ENCODE measurements at regions not wholly inside any gene's neighbourhood (a gene's known extent, or its start where the extent isn't known, plus 50 kb on each side); places are given as distances from the start of the nearest gene placed in this dataset.
"Not testable (repeated sequence)": the region's sequence is repeated elsewhere in the genome, so short reads cannot be mapped to it uniquely, and the experiment has no call there.

DNA sequence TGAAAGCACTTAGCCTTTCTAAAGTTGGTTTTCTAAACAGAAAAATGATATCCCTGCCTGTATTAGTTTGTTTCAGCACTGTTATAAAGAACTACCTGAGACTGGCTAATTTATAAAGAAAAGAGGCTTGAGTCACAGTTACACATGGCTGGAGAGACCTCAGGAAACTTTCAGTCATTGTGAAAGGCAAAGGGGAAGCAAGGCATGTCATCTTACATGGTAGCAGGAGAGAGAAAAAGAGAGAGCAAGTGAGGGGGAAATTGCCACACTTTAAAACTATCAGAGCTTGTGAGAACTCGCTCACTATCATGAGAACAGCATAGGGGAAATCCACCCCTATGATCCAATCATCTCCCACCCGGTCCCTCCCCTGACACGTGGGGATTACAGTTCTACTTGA lies 64.9 kb downstream of the FAM170A start:
- no peak for DNase-seq (ENCODE audit: low read depth, low spot score)

DNA sequence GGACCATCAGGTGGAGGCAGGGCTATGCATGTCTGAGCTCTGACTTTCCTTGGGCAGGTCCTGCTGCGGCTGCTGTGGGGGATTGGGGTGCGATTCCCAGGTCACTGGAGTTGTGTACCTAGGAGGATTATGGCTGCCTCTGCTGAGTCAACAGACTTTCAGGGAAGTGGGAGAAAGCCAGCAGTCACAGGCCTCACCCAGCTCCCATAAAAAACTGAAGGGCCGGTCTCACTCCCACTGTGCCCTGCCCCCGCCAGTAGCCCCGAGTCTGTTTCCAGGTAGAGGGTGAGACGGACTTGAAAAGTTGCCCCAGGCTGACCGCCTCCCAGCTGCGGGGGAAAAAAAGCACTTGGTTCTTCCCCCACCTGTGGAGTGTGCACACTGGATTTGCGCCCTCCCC lies 76.7 kb downstream of the FAM170A start:
- no peak for DNase-seq (ENCODE audit: low read depth, low spot score)

DNA sequence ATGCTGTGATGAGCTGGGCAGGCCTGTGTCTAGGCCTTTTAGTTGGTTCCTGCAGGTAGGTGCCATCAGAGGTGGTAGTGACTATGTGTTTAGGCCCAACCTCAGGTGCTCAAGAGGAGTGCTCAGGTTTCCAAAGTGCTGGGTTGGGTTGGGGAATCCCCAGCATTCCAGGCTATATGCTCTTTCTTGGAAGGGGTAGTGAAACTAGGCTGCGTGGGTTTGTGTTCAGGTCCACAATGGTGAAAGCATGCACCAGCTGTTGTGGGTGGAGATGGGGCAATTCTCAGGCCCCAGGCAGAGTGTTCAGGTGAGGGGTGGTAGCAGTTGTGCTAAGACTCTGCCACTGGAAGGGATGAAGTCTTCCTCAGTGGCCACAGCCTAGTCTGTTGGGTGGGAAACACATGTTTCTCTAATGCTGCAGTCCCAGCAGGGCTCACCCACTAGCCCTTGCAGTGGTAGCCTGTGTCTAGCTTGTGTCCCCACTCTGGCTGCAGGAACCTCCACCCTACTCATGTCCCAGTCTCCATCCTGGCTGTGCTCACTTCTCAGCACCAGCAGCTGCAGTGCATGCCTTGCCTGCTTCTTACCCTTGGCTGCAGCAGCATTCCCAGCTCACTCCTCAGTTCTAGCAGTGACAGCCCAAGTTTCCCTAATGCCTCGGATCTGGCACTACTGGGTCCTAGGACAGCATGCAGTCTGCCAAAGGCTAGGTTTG lies 78.9 kb downstream of the FAM170A start:
- DNase-seq (ENCODE audit: low read depth, low spot score) = no peak

DNA sequence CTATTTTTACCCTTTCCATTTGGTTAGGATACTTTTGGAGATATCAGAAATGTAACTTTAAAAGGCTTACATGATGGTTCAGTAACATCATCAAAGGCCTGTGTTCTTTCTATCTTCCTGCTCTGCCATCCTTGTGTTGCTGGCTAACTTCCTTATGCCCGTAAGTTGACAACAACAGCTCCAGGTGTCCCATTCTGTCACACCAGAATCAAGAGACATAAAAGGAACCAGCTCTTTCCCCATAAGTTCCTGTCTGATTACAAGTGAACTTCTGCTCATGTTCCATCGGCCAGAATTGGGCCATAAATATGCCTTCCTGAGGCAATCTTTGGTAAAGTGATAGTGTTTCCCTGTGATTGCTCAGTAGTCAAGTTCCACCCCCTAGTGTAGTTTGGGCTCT lies 92.4 kb downstream of the FAM170A start:
- DNase-seq (ENCODE audit: low read depth, low spot score) = no peak

DNA sequence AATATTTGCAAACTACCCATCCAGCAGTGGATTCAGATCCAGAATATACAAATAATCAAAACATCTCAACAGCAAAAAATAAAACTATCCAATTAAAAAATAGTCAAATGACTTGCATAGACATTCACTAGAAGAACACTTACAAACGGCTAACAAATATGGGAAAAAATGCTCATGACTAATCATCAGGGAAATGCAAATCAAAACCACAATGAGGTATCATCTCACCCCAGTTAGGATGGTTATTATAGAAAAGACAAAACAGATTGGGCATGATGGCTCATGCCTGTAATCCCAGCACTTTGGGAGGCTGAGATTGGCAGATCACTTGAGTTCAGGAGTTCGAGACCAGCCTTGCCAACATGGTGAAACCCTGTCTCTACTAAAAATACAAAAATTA lies 95.9 kb downstream of the FAM170A start:
- DNase-seq (ENCODE audit: low read depth, low spot score) = not testable (repeated sequence)

DNA sequence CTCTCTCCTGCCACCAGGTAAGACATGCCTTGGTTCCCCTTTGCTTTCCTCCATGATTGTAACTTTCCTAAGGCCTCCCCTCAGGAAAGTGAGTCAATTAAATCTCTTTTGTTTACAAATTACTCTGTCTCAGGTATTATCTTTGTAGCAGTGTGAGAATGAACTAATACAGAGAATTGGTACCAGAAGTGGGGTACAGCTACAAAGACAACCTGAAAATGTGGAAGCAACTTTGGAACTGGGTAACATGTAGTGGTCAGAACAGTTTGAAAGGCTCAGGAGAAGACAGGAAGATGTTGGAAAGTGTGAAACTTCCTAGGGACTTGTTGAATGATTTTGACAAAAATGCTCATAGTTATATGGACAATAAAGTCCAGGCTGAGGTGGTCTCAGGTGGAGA lies 97.2 kb downstream of the FAM170A start:
- DNase-seq (ENCODE audit: low read depth, low spot score) = no peak

DNA sequence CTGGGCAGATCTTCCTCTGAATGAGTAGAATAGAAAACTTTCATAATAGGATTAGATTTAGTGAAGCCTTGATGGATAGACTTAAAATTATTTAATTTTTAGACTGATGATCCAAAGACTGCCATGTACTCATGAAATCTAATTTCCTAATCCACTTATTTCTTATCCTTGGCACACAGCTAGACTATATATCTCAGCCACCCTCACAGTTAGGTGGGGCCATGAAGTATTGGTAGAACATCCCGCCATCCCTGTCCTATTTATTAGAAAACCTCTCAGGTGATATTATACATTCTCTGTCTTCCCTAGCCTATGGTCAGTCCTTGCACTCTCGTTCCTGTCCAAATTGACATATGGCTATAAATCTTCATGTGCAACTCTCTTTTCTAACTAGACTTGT lies 110.9 kb downstream of the FAM170A start:
- no peak for DNase-seq (ENCODE audit: low read depth, low spot score)

DNA sequence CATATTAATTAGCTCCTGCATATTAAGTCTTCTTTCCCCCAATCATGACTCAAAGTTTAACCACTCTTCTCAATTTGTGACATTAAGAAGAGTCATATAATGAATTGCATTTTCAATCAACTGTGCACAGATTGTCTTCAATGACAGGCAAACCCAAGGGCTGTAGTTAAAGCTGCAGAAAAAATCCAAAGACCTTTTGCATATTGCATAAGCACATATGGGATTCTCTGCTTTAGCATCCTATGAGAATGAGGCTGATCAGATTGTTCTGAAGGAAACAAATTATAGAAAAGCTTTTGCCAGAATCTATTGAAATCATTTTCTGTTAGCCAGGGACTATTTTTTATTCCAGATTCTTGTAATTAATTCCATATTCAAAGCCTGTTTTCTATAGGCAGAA lies 112.3 kb downstream of the FAM170A start:
- DNase-seq (ENCODE audit: low read depth, low spot score) = no peak

DNA sequence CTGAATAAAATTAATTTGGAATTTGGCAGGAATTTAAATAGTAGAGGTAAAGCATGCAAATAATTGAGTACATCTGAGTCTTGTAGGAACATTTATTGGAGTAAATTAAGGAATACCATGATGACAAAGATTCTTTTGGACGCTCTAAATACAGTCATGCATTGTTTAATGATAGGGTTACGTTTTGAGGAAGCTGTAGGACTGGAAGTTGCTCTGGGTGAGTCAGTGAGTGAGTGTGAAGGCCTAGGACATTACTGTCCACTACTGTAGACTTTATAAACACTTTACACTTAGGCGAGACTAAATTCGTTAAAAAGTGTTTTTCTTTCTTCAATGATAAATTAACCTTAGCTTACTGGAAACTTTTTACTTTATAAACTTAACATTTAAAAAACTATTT lies 113.0 kb downstream of the FAM170A start:
- DNase-seq (ENCODE audit: low read depth, low spot score) = no peak

DNA sequence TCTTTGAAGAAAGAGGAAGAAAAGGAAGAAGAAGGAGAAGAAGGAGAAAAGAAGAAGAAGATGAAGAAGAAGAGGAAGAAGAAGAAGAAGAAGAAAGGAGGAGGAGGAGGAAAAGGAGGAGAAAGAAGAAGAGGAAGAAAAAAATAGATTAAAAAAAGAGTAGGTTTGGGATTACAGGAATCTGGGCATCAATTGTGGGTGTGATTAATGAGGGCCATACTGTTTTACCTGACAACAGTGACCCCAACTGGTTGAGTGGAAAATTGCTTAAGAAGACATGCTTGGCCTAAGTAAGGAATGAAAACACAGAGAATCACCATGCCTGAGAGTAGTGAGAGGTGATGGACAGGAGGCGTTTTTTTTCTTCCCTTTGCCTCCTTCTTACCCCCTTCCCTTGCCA lies 114.6 kb downstream of the FAM170A start:
- DNase-seq (ENCODE audit: low read depth, low spot score) = no peak

DNA sequence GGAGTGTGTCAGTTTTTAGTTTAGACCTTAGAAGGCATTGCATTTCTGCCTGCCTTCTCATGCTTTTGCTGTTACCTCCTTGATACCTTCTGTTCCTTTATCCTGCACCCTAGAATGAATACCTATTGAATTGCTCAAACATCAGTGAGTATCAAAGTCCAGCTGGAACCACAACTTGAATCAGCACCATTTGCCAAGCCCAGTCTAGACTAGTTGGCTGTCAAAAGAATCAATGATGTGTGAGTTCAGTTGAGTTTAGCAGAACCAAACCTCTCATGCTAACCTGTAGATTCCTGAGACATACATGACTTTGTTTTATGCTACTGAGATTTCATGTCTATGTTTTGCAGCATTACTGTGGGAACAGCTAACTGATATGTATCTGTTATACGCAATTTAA lies 116.6 kb downstream of the FAM170A start:
- no peak for DNase-seq (ENCODE audit: low read depth, low spot score)

DNA sequence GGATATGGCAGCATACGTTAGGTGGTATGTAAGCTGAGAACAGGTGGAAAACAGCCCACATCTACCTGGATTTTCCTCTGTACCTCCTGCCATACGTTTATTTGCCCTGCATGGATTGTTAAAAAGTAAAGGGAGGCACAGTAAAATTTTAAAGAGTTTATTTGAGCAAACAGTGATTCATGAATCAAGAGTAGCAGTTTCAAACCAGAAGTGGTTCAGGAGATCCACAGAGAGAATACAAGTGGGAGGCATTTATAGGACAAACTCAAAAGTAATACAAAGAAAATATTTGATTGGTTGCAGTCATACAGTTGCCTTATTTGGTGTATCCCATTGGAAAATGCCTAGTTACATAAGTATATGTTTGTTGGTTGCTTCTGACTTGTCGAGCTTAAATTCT lies 117.6 kb downstream of the FAM170A start:
- no peak for DNase-seq (ENCODE audit: low read depth, low spot score)

DNA sequence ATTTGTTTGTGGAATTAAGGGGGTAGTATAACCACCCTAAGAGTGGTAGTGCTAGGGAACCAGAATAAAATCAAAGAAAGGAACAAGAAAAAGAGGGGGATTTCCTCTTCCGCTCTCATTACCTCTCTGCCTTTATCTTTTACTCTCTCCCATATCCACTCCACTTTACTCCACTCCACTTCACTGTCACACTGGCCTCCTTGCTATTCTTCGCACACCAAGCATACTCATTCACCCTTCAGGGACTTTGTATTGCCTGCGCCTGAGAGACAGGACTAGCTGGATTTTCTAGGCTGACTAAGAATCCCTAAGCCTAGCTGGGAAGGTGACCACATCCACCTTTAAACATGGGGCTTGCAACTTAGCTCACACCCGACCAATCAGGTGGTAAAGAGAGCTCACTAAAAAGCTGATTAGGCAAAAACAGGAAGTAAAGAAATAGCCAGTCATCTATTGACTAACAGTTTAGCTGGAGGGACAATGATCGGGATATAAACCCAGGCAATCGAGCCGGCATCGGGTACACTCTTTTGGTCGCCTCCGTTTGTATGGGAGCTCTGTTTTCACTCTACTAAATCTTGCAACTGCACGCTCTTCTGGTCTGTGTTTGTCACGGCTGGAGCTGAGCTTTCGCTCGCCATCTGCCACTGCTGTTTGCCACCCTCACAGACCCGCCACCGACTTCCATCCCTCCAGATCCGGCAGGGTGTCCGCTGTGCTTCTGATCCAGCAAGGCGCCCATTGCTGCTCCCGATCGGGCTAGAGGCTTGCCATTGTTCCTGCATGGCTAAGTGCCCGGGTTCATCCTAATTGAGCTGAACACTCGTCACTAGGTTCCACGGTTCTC lies 121.8 kb downstream of the FAM170A start:
- no peak for DNase-seq (ENCODE audit: low read depth, low spot score)

DNA sequence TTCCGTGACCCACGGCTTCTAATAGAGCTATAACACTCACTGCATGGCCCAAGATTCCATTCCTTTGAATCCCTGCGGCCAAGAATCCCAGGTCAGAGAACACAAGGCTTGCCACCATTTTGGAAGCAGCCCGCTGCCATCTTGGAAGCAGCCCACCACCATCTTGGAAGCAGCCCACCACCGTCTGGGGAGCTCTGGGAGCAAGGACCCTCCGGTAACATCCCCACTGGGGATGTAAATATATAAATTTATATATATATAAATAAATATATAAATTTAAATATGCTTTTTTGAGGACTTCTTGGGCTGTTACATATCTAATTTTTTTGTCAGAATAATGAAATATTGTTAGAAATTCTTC lies 122.4 kb downstream of the FAM170A start:
- DNase-seq (ENCODE audit: low read depth, low spot score) = no peak

DNA sequence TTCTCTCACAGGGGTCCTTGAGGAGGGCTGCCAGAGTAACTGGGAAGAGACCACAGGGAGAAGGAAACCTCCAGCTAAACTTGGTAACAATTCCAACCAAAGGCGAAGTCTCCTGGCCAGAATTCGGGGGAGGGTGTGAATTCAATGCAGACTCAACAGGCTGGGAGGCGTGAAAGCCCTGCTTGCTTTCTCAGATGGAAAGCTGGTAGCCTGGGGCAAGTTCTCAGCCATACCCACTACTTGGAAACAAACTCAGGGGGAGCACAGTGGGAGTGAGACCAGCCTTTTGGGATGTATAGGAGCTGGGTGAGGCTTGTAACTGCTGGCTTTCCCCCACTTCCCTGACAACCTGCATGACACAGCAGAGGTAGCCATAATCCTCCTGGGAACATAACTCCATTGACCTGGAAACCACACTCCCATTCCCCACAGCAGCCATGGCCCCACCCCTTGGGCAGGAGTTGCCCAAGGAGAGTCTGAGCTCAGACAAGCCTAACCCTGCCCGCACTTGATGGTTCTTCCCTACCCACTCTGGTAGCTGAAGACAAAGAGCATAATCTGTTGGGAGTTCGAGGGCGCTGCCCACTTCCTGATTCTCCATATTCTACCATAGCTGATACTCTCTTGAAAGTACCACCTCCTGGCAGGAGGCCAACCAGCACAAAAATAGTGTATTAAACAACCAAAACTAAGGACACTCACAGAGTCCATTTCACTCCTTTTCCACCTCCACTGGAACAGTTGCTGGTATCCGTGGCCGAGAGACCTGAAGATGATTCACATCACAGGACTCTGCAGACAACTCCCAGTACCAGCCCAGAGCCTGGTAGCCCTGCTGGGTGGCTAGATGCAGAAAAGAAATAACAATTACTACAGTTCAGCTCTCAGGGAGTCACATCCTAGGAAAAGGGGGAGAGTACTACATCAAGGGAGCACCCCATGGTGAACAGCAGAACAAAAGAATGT lies 123.8 kb downstream of the FAM170A start:
- DNase-seq (ENCODE audit: low read depth, low spot score) = no peak

DNA sequence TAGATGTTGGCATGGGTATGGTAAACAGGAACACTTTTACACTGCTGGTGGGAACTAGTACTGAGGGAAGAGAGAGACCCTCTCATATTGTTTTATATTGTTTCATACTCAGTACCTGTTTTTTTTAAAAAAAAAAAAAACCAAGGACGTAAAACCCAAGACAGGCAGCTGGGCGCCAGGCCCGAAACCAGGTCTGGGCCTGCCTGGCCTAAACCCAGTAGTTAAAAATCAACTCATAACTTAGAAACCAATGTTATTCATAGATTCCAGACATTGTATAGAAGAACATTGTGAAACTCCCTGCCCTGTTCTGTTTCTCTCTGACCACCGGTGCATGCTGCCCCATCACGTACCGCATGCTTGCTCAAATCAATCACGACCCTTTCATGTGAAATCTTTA lies 125.5 kb downstream of the FAM170A start:
- not testable (repeated sequence) for DNase-seq (ENCODE audit: low read depth, low spot score)

DNA sequence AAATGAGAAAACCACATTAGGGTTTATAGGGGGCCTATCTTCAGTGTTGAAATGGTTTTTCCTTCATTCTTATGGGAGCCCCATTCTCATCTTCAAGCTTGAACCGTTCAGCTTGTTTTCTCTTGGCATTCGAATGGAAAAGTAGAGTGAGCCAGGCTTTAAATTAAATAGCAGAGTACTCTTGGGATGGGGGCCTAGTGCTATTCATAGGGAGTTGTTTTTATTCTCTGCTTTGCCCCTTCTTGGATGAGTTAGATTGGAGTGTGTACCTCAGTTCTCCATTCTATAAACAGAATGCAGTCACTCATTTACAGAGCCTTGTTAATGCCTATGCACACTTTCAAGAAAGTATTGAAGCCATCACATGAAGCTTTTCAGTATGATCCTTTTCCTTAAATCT lies 127.9 kb downstream of the FAM170A start:
- DNase-seq (ENCODE audit: low read depth, low spot score) = no peak

DNA sequence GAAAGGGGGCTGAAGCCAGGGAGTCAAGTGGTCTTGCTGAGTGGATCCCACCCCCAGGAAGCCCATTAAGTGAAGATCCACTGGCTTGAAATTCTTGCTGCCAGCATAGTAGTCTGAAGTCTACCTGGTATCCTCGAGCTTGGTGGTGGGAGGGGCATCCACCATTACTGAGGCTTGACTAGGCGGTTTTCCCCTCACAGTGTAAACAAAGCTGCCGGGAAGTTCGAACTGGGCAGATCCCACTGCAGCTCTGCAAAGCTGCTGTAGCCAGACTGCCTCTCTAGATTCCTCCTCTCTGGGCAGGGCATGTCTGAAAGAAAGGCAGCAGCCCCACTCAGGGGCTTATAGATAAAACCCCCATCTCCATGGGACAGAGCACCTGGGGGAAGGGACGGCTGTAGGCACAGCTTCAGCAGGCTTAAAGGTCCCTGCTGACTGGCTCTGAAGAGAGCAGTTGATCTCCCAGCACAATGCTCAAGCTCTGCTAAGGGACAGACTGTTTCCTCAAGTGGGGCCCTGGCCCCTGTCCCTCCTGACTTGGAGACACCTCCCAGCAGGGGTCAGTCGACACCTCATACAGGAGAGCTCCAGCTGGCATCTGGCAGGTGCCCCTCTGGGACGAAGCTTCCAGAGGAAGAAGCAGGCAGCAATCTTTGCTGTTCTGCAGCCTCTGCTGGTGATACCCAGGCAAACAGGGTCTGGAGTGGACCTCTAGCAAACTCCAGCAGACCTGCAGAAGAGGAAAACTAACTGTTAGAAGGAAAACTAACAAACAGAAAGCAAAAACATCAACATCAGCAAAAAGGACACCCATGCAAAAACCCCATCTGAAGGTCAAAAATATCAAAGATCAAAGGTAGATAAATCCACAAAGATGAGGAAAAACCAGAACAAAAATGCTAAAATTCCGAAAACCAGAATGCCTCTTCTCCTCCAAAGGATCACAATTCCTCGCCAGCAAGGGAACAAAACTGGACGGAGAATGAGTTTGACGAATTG lies 140.6 kb downstream of the FAM170A start:
- not testable (repeated sequence) for DNase-seq (ENCODE audit: low read depth, low spot score)

DNA sequence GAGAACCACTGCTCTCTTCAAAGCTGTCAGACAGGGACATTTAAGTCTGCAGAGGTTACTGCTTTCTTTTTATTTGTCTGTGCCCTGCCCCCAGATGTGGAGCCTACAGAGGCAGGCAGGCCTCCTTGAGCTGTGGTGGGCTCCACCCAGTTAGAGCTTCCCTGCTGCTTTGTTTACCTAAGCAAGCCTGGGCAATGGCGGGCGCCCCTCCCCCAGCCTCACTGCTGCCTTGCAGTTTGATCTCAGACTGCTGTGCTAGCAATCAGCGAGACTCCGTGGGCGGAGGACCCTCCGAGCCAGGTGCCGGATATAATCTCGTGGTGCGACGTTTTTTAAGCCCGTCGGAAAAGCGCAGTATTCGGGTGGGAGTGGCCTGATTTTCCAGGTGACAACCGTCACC lies 150.8 kb downstream of the FAM170A start:
- DNase-seq (ENCODE audit: low read depth, low spot score) = not testable (repeated sequence)

DNA sequence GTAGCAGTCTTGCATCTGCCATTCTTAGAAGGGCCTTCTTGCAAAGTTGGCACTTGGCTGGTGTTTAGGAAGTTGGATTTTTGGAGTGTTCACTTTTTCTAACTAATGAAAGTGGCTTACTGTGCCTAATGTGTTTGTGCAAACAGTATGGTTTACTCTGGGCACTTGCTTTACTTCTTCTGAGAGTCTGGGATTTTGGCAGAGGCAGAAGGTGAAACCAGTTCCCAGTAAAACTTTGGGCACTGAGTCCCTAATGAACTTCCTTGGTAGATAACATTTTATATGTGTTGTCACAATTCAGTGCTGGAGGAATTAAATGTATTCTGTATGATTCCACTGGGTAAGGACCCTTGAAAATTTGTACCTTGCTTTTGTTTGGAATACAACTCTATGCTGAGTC lies 155.7 kb downstream of the FAM170A start:
- no peak for DNase-seq (ENCODE audit: low read depth, low spot score)
